SW 1271 (cell line): ENCODE measurements at regions not wholly inside any gene's neighbourhood (a gene's known extent, or its start where the extent isn't known, plus 50 kb on each side); places are given as distances from the start of the nearest gene placed in this dataset.

Experiments used
- DNase-seq, 2 experiments: peaks; one replicate each; lab custom pipeline; 2025; lab: John Stamatoyannopoulos, UW

- DNase-seq = no peak
Observed at GRCh38 chr9:14395317-14396082, 81.6 kb upstream of the NFIB start.

DNA sequence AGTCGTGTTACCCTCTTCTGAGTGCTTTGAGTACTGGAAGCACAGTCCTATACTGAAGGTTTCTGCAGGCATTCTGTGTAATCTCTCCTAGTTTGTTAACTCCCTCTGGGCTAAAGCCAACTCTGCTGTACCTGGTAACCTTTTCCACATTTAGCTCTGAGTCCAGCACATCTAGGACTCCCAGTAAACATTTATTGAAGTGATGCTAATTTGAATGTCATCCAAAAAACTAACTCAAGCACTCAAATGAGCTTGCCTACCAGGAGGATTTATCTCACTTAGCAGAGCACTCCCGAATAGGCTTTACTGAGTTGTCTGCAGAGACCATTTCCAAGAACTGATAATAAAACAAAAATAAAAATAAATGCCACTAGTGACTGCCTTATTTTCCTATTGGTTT lies 79.5 kb upstream of the NFIB start:
- DNase-seq = no peak

- DNase-seq = no peak
Observed at GRCh38 chr9:14391620-14392019, 77.7 kb upstream of the NFIB start.

DNA sequence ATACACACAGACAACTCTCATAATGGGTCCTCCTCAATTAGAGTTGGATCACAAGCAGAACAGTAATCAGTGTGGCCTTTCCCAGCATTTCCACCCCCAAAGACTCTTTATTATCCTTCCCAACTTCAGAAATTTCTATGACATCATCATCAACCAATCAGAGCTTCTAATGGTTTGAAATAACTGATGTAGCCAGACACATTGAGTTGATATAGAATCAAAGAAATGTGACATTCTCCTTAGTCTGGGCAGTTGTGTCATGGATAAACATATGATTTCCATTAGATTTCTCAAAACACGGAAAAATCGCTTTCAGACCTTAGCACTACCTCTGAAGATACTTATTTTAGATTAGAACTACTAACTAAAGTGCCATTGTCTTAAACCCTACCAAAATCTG lies 75.7 kb upstream of the NFIB start:
- DNase-seq = no peak

DNA sequence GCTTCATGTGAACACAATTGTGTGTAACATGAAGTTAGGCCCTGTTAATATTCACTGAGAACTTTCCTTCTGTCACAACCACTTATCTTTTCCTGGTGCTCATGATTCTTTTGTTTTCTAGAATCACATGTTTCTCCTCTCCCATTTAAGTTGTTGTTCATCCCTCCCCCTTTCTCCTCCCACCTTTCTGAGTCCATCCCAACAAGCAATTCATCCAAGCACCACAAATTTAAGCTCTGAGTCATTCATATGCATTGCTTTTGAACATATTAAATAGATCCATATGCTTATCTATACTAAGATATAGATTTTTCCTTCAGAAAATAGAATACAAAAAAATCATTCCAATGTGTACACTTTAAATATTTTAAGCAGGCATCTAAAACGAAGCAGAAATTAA lies 75.2 kb upstream of the NFIB start:
- no peak for DNase-seq

DNA sequence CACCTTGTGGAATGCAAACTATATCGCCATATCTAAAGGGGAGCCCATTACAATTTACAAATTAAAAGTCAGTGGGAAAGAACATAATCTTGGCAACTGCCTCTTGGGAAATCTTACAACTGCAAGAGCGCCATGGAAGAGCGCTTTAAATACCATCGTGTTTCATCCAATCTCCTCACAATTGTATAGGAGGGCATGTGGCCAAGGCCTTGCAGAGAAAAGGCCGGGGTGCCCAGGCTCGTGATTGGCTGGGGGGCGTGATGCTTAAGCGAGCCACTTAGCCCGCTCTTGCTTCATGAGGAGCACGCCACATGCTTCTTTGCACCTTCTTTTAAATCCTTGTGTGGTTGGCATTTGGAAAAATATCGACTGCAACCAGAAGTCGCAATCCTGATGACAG lies 69.8 kb upstream of the NFIB start:
- DNase-seq = no peak

- DNase-seq = no peak
Observed at GRCh38 chr9:14383294-14383693, 69.4 kb upstream of the NFIB start.

DNA sequence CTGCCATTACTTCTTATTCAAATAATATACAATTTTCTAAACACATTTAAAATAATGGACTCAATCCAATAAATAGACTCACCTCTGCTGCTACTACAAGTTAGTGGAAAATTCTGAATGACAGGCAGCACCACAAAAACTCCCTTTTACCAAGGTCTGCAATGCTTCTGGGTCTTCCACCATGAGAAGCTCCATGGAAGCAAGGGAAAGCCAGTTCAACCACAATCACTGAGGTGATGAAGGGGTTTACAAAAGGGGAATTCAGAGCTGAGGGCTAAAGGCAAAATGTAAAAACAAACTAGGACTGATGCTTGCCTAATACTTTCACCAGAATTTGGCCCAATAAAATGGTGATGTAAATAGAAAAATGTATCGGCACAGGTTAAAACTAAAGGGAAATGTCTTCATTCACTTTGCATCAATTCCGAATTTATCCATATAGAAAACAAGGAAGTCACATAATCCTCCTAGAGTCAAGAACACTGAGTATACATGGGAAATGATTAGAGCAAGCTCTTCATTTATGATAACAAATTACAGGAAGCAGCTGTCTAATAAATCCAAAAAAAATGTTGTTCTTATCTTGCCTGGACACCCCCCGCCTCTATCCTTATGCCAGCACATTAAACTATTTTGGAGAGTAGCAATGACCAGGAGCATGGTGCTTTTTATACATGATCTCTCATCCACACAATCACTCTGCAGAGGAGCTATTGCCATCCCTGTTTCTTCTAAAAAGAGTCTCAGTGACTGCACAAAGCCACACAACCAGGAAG lies 66.3 kb upstream of the NFIB start:
- no peak for DNase-seq

GRCh38 chr9:14379280-14379679 lies 65.3 kb upstream of the NFIB start:
- DNase-seq = no peak

DNA sequence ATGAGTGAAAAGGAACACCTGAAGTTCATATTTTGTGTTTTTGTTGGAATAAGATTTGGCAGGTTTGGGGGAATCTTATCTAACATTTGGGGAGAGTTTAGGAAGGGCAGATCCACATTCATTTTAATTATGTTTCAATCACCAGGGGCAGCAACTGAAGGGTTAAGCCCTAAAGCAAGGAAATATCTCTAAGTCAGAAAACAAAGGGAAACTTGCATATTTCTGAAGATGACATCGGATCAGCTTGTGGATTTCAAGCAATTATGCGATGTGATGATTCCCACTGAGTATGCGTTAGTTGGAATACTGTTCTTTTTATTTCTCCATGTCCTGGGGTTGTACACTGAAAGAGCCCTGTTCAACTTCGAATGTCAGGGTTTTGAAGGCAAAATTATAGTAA lies 59.8 kb upstream of the NFIB start:
- no peak for DNase-seq

GRCh38 chr9:14373336-14373666 lies 59.4 kb upstream of the NFIB start:
- no peak for DNase-seq

- DNase-seq = peak; percentile 14 to 70
Observed at GRCh38 chr9:14372437-14373335, 58.7 kb upstream of the NFIB start.

DNA sequence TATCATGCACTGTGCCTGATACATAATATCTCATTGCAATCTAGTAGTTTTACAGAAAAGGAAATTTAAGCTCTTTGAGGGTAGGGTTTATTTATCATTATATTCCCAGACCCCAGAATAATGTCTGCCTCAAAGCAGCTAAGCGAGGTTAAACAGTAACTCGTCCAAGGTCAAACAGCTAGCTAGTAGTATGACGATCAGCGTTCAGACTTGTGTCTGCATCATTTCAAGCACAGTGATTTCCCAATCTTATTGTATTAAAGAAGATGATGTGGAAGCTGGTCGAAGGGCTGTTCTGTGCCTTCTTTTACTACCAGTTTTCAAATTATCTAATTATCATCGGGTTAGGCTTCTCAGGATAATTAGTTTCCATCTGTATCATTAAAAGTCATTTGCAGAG lies 55.1 kb upstream of the NFIB start:
- no peak for DNase-seq

DNA sequence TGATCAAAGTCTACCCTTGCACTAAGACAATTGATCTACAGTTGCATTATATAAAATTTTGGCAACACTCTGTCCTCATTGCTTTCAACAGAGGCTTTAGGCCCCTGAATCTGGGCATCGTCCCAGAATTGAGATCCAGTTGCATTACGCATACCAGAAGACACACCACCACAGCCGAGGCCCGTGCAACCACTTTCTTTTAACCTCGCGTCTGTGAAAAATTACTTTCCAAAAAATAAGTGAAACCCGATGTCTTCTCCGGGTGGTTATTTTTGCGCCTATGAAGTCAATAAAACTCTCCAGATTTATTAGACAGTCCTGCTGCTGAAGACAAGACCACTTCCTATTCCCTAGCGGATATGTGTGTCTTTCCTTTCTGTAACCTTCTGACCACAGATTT lies 52.1 kb upstream of the NFIB start:
- DNase-seq = no peak

GRCh38 chr9:14365670-14366069 lies 51.7 kb upstream of the NFIB start:
- no peak for DNase-seq
